Posterior vena cava (tissue), 2 donors: ENCODE measurements at regions not wholly inside any gene's neighbourhood (a gene's known extent, or its start where the extent isn't known, plus 50 kb on each side); places are given as distances from the start of the nearest gene placed in this dataset.

Experiments used
- DNase-seq: peaks from one replicate; pipeline ENCODE4 v3.0.0-alpha.2; 2020; ENCODE audit warnings: low spot score
- intact Hi-C, 2 donors: fragments of 100-400 bp; cut with DNase I; formaldehyde crosslinking; loops; one replicate each; pipeline versions ENCODE4 v1.14.1 to v1.14.2; 2022 to 2023
- donor health status: DM: yes; HTN: yes; CAD: no.
- donor health status: DM: yes; HTN: yes; CAD: no.

GRCh38 chr9:79335987-79336386 lies 235.8 kb upstream of the TLE4 start:
- no peak for DNase-seq
- intact Hi-C loops, result no loop called here

GRCh38 chr9:79341561-79341960 lies 230.2 kb upstream of the TLE4 start:
- intact Hi-C loops, result no loop called here
- DNase-seq, result no peak

- intact Hi-C loops, result no loop called here
Measured at GRCh38 chr9:79346350-79347020, 225.3 kb upstream of the TLE4 start.

GRCh38 chr9:79352322-79352721 lies 219.4 kb upstream of the TLE4 start:
- intact Hi-C loops, result no loop called here
- DNase-seq, result no peak

More at GRCh38 chr9:79346350-79347020, 225.3 kb upstream of the TLE4 start:
- DNase-seq, result no peak

- no peak for DNase-seq
- intact Hi-C loops, result no loop called here
Measured at GRCh38 chr9:79353856-79354520, 217.8 kb upstream of the TLE4 start.

GRCh38 chr9:79357194-79357593 lies 214.6 kb upstream of the TLE4 start:
- no peak for DNase-seq
- intact Hi-C loops, result loop anchor here in 1 of 2 donors (5.0 kb wide), 1 partner anchor 310 kb away; no protein-coding TSS in a partner anchor

GRCh38 chr9:79357616-79358015 lies 214.1 kb upstream of the TLE4 start:
- intact Hi-C loops, result loop anchor here in 1 of 2 donors (5.0 kb wide), 1 partner anchor 310 kb away; no protein-coding TSS in a partner anchor
- DNase-seq, result no peak

- intact Hi-C loops, result no loop called here
- no peak for DNase-seq
Measured at GRCh38 chr9:79360387-79361347, 211.1 kb upstream of the TLE4 start.

- no peak for DNase-seq
- intact Hi-C loops, result no loop called here
Measured at GRCh38 chr9:79362100-79363081, 209.4 kb upstream of the TLE4 start.

GRCh38 chr9:79369676-79370075 lies 202.1 kb upstream of the TLE4 start:
- intact Hi-C loops, result no loop called here
- DNase-seq, result no peak

- DNase-seq, result no peak
- intact Hi-C loops, result no loop called here
Measured at GRCh38 chr9:79371301-79371700, 200.5 kb upstream of the TLE4 start.

- no peak for DNase-seq
- intact Hi-C loops, result no loop called here
Measured at GRCh38 chr9:79371948-79372555, 199.7 kb upstream of the TLE4 start.

- intact Hi-C loops, result no loop called here
- no peak for DNase-seq
Measured at GRCh38 chr9:79377339-79377855, 194.4 kb upstream of the TLE4 start.

GRCh38 chr9:79378107-79378506 lies 193.7 kb upstream of the TLE4 start:
- intact Hi-C loops, result no loop called here
- DNase-seq, result no peak

GRCh38 chr9:79382044-79382443 lies 189.7 kb upstream of the TLE4 start:
- intact Hi-C loops, result no loop called here

GRCh38 chr9:79382458-79382857 lies 189.3 kb upstream of the TLE4 start:
- DNase-seq, result no peak
- intact Hi-C loops, result no loop called here

More at GRCh38 chr9:79382044-79382443, 189.7 kb upstream of the TLE4 start:
- no peak for DNase-seq

GRCh38 chr9:79383096-79383495 lies 188.7 kb upstream of the TLE4 start:
- DNase-seq, result no peak
- intact Hi-C loops, result no loop called here

- intact Hi-C loops, result no loop called here
- DNase-seq, result no peak
Measured at GRCh38 chr9:79384091-79384490, 187.7 kb upstream of the TLE4 start.
